HT-29 (cell line): ENCODE measurements at regions not wholly inside any gene's neighbourhood (a gene's known extent, or its start where the extent isn't known, plus 50 kb on each side); places are given as distances from the start of the nearest gene placed in this dataset.

Source experiments
- DNase-seq: peaks from one replicate; pipeline ENCODE4 v3.0.0-alpha.2; 2015; ENCODE audit warnings: low spot score

GRCh38 chr9:107931071-107931715 lies 441.6 kb upstream of the KLF4 start:
- no peak for DNase-seq

GRCh38 chr9:107929443-107929842 lies 439.9 kb upstream of the KLF4 start:
- peak; percentile 40 for DNase-seq

- no peak for DNase-seq
Measured at GRCh38 chr9:107928701-107929371, 439.3 kb upstream of the KLF4 start.

- DNase-seq, result no peak
Measured at GRCh38 chr9:107927276-107927675, 437.7 kb upstream of the KLF4 start.

GRCh38 chr9:107925749-107926297 lies 436.3 kb upstream of the KLF4 start:
- no peak for DNase-seq

GRCh38 chr9:107922260-107922659 lies 432.7 kb upstream of the KLF4 start:
- DNase-seq, result no peak

- no peak for DNase-seq
Measured at GRCh38 chr9:107919263-107919662, 429.7 kb upstream of the KLF4 start.

GRCh38 chr9:107918749-107919148 lies 429.2 kb upstream of the KLF4 start:
- no peak for DNase-seq

GRCh38 chr9:107914151-107914550 lies 424.6 kb upstream of the KLF4 start:
- DNase-seq, result no peak

GRCh38 chr9:107907715-107908114 lies 418.1 kb upstream of the KLF4 start:
- DNase-seq, result no peak

- no peak for DNase-seq
Measured at GRCh38 chr9:107907255-107907654, 417.7 kb upstream of the KLF4 start.

- no peak for DNase-seq
Measured at GRCh38 chr9:107906074-107906473, 416.5 kb upstream of the KLF4 start.

- DNase-seq, result no peak
Measured at GRCh38 chr9:107905308-107906020, 415.9 kb upstream of the KLF4 start.

- no peak for DNase-seq
Measured at GRCh38 chr9:107899961-107900330, 410.4 kb upstream of the KLF4 start.

- DNase-seq, result no peak
Measured at GRCh38 chr9:107898761-107899160, 409.2 kb upstream of the KLF4 start.

GRCh38 chr9:107896544-107896943 lies 407.0 kb upstream of the KLF4 start:
- no peak for DNase-seq

GRCh38 chr9:107895501-107896001 lies 406.0 kb upstream of the KLF4 start:
- DNase-seq, result no peak

- no peak for DNase-seq
Measured at GRCh38 chr9:107894572-107895261, 405.1 kb upstream of the KLF4 start.

GRCh38 chr9:107890921-107891465 lies 401.4 kb upstream of the KLF4 start:
- DNase-seq, result no peak

- no peak for DNase-seq
Measured at GRCh38 chr9:107888773-107889227, 399.2 kb upstream of the KLF4 start.

GRCh38 chr9:107886826-107887225 lies 397.3 kb upstream of the KLF4 start:
- DNase-seq, result no peak
